Endodermal cell (in vitro differentiated cells): ENCODE measurements at regions not wholly inside any gene's neighbourhood (a gene's known extent, or its start where the extent isn't known, plus 50 kb on each side); places are given as distances from the start of the nearest gene placed in this dataset.

Experiments used
- DNase-seq: peaks from one replicate; pipeline ENCODE4 v3.0.0-alpha.2; 2017
- H3K27ac ChIP-seq: 2 replicates; pipeline ENCODE4 v1.5.1; 2013; ENCODE audit warnings: mild to moderate bottlenecking, low read depth, low read length, moderate library complexity
- H3K27me3 ChIP-seq: 2 replicates; pipeline ENCODE4 v1.6.1; 2013; ENCODE audit warnings: mild to moderate bottlenecking, low read length, moderate library complexity; ENCODE audit not compliant: insufficient read depth, control insufficient read depth, poor library complexity, severe bottlenecking
- H3K36me3 ChIP-seq: 2 replicates; pipeline ENCODE4 v1.7.0; 2013; ENCODE audit warnings: mild to moderate bottlenecking, low read length, moderate library complexity; ENCODE audit not compliant: control insufficient read depth, insufficient read depth
- H3K4me1 ChIP-seq: one replicate; pipeline ENCODE4 v1.7.0; 2013; ENCODE audit warnings: low read length; ENCODE audit not compliant: control insufficient read depth, insufficient read depth
- H3K4me3 ChIP-seq: 2 replicates; pipeline ENCODE4 v1.5.1; 2013; ENCODE audit warnings: mild to moderate bottlenecking, low read length, moderate library complexity
- H3K9ac ChIP-seq: 2 replicates; pipeline ENCODE4 v1.6.1; 2013; ENCODE audit warnings: mild to moderate bottlenecking, low read length, moderate library complexity; ENCODE audit not compliant: poor library complexity, severe bottlenecking; ENCODE audit errors: extremely low read depth
- H3K9me3 ChIP-seq: 2 replicates; pipeline ENCODE4 v1.6.1; 2013; ENCODE audit warnings: mild to moderate bottlenecking, low read length, moderate library complexity; ENCODE audit not compliant: control insufficient read depth
- H3K27ac Mint-ChIP-seq: 2 replicates; pipeline ENCODE4 v1.8.0; 2020; ENCODE audit warnings: mixed read lengths
- H3K27me3 Mint-ChIP-seq: 2 replicates; pipeline ENCODE4 v1.8.0; 2021; ENCODE audit warnings: mild to moderate bottlenecking, mixed read lengths; ENCODE audit not compliant: insufficient read depth
- H3K36me3 Mint-ChIP-seq: 2 replicates; pipeline ENCODE4 v1.8.0; 2020; ENCODE audit warnings: low read depth, mixed read lengths
- H3K4me1 Mint-ChIP-seq: 2 replicates; pipeline ENCODE4 v1.8.0; 2020; ENCODE audit warnings: mixed read lengths
- H3K4me3 Mint-ChIP-seq: 2 replicates; pipeline ENCODE4 v1.8.0; 2020; ENCODE audit warnings: mild to moderate bottlenecking, moderate library complexity, mixed read lengths
- H3K9me3 Mint-ChIP-seq: 2 replicates; pipeline ENCODE4 v1.8.0; 2020; ENCODE audit warnings: mild to moderate bottlenecking, mixed read lengths
- WGBS, 2 experiments: methylation state at CpG; one replicate each; pipeline versions ENCODE4 v1.1.5 to v1.1.7; 2013; ENCODE audit warnings: missing lambda C conversion rate in 2 of 2, mixed read lengths in 1 of 2; ENCODE audit not compliant: insufficient coverage in 1 of 2, insufficient read length in 1 of 2; 5-methylcytosine and 5-hydroxymethylcytosine counted together
- TF ChIP-seq, protein P1 (sequence below): fragments of 200-600 bp; sonication (generic); conservative IDR thresholded peaks from 2 replicates; pipeline ENCODE4 v1.5.0; 2021; ENCODE audit warnings: antibody characterized with exemption, mild to moderate bottlenecking

- no peak overlapping the region for H3K9ac ChIP-seq
- H3K4me3 ChIP-seq = no peak overlapping the region
- H3K27ac ChIP-seq = no peak overlapping the region
- H3K4me1 Mint-ChIP-seq = peaks cover 24% of the 10 kb centered on the region
- H3K36me3 Mint-ChIP-seq = peaks cover 5% of the 10 kb centered on the region
- TF ChIP-seq, protein P1, sequence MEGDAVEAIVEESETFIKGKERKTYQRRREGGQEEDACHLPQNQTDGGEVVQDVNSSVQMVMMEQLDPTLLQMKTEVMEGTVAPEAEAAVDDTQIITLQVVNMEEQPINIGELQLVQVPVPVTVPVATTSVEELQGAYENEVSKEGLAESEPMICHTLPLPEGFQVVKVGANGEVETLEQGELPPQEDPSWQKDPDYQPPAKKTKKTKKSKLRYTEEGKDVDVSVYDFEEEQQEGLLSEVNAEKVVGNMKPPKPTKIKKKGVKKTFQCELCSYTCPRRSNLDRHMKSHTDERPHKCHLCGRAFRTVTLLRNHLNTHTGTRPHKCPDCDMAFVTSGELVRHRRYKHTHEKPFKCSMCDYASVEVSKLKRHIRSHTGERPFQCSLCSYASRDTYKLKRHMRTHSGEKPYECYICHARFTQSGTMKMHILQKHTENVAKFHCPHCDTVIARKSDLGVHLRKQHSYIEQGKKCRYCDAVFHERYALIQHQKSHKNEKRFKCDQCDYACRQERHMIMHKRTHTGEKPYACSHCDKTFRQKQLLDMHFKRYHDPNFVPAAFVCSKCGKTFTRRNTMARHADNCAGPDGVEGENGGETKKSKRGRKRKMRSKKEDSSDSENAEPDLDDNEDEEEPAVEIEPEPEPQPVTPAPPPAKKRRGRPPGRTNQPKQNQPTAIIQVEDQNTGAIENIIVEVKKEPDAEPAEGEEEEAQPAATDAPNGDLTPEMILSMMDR = no peak
- H3K9me3 ChIP-seq = peaks cover 22% of the 10 kb centered on the region
- no peak overlapping the region for H3K27ac Mint-ChIP-seq
- 97 to 100% methylated on average over 2 of the region's 3 CpGs for WGBS, 2 experiments
- DNase-seq = no peak
- peaks cover 23% of the 10 kb centered on the region for H3K9me3 Mint-ChIP-seq
- H3K4me3 Mint-ChIP-seq = no peak overlapping the region
- no peaks in the 10 kb centered on the region for H3K36me3 ChIP-seq
- H3K27me3 ChIP-seq = no peaks in the 10 kb centered on the region
- no peaks in the 10 kb centered on the region for H3K27me3 Mint-ChIP-seq
- peaks cover 8% of the 10 kb centered on the region for H3K4me1 ChIP-seq
These were observed 133.9 kb upstream of the PFN2 start for GRCh38 chr3:150104564-150104963.

- Mint-ChIP-seq H3K4me1 (peaks cover 30% of the 10 kb centered on the region), H3K27me3 (no peaks in the 10 kb centered on the region)
- H3K36me3 ChIP-seq = no peaks in the 10 kb centered on the region
These were observed 130.3 kb upstream of the PFN2 start for GRCh38 chr3:150101016-150101415.

GRCh38 chr3:150098621-150099020, 127.9 kb upstream of the PFN2 start:
- Histone ChIP-seq H3K4me1 (peaks cover 12% of the 10 kb centered on the region), H3K9me3 (peaks cover 22% of the 10 kb centered on the region), H3K36me3 (no peaks in the 10 kb centered on the region), H3K27me3 (no peaks in the 10 kb centered on the region), H3K27ac (no peak overlapping the region), H3K4me3 (peak overlapping the region; percentile 66), H3K9ac (no peak overlapping the region)
- TF ChIP-seq, protein P1 = no peak
- Mint-ChIP-seq H3K9me3 (peaks cover 25% of the 10 kb centered on the region), H3K4me3 (no peak overlapping the region), H3K27ac (no peak overlapping the region), H3K4me1 (peaks cover 27% of the 10 kb centered on the region), H3K36me3 (peaks cover 5% of the 10 kb centered on the region), H3K27me3 (no peaks in the 10 kb centered on the region)
- WGBS, 2 experiments = 88 to 93% methylated on average over 2 to 3 of the region's 3 CpGs
- no peak for DNase-seq

More at GRCh38 chr3:150101016-150101415, 130.3 kb upstream of the PFN2 start:
- Mint-ChIP-seq H3K36me3 (peaks cover 5% of the 10 kb centered on the region), H3K4me3 (no peak overlapping the region), H3K9me3 (peaks cover 25% of the 10 kb centered on the region), H3K27ac (no peak overlapping the region)
- TF ChIP-seq, protein P1 = no peak
- no peaks in the 10 kb centered on the region for H3K27me3 ChIP-seq
- H3K9ac ChIP-seq = no peak overlapping the region
- 100% methylated on average over 1 of the region's 1 CpG; no CpG with 5 or more reads in 1 of the 2 experiments for WGBS, 2 experiments
- no peak overlapping the region for H3K27ac ChIP-seq
- H3K4me1 ChIP-seq = peaks cover 12% of the 10 kb centered on the region
- DNase-seq = no peak
- peak overlapping the region; percentile 46 for H3K4me3 ChIP-seq
- H3K9me3 ChIP-seq = peaks cover 22% of the 10 kb centered on the region
